OCI-LY7 (cell line): ENCODE measurements at regions not wholly inside any gene's neighbourhood (a gene's known extent, or its start where the extent isn't known, plus 50 kb on each side); places are given as distances from the start of the nearest gene placed in this dataset.

Source experiments
- EZH2phosphoT487 ChIP-seq: fragments of 200-600 bp; sonication (generic); IDR thresholded peaks from 2 replicates; pipeline ENCODE4 v1.6.1; 2018; ENCODE audit warnings: low read depth, borderline replicate concordance, mild to moderate bottlenecking, mixed run types, antibody characterized with exemption, low read length, moderate library complexity, mixed read lengths
- TF ChIP-seq, protein P1 (sequence below): fragments of 200-600 bp; sonication (generic); conservative IDR thresholded peaks from 2 replicates; pipeline ENCODE4 v1.5.1; 2014; ENCODE audit warnings: mild to moderate bottlenecking, antibody characterized with exemption, low read length, moderate library complexity, mixed read lengths

DNA sequence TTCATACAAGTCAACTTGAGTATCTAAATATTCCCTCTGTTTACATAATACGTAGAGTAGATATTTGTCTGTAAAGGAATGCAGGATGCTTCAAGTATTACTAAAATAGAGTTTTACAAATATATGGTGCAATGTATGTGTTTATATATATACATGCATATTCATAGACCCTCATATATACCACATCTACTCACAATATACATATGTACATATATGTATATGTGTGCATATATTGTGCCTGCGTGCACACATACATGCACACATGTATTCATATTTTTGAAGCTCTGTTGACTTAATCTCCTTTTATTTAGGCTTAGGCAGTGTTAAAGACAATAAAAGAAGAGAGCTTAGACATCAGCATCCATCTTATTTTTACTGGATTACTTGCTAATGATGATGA, 616.6 kb upstream of the GOT2 start:
- TF ChIP-seq, protein P1, sequence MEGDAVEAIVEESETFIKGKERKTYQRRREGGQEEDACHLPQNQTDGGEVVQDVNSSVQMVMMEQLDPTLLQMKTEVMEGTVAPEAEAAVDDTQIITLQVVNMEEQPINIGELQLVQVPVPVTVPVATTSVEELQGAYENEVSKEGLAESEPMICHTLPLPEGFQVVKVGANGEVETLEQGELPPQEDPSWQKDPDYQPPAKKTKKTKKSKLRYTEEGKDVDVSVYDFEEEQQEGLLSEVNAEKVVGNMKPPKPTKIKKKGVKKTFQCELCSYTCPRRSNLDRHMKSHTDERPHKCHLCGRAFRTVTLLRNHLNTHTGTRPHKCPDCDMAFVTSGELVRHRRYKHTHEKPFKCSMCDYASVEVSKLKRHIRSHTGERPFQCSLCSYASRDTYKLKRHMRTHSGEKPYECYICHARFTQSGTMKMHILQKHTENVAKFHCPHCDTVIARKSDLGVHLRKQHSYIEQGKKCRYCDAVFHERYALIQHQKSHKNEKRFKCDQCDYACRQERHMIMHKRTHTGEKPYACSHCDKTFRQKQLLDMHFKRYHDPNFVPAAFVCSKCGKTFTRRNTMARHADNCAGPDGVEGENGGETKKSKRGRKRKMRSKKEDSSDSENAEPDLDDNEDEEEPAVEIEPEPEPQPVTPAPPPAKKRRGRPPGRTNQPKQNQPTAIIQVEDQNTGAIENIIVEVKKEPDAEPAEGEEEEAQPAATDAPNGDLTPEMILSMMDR, result no peak
- TF ChIP-seq EZH2phosphoT487, result no peak
